A673 (cell line): ENCODE measurements at regions not wholly inside any gene's neighbourhood (a gene's known extent, or its start where the extent isn't known, plus 50 kb on each side); places are given as distances from the start of the nearest gene placed in this dataset.
"Not testable (repeated sequence)": the region's sequence is repeated elsewhere in the genome, so short reads cannot be mapped to it uniquely, and the experiment has no call there.

Experiments
- BruUV-seq: library from RNA; stranded (reverse); fragments of 400-500 nt; replicated peaks from 2 replicates; lab custom pipeline; 2021; lab: Mats Ljungman, UMichigan
- CTCF ChIA-PET: fragments of 300-600 bp; sonication (Branson Sonifier 250); formaldehyde crosslinking; loops from one replicate; lab custom pipeline; 2022; ENCODE audit warnings: antibody characterized with exemption; lab: Charles Lee
- POLR2A ChIA-PET: fragments of 300-600 bp; sonication (Branson Sonifier 250); formaldehyde crosslinking; loops from one replicate; lab custom pipeline; 2022; ENCODE audit warnings: antibody characterized with exemption; ENCODE audit not compliant: low non-redundant PET; lab: Charles Lee
- DNase-seq: peaks from one replicate; pipeline ENCODE4 v3.0.0-alpha.2; 2015; ENCODE audit warnings: low spot score
- H3K27ac ChIP-seq: fragments of 200-600 bp; sonication (generic); 2 replicates; pipeline ENCODE4 v1.5.1; 2016; ENCODE audit warnings: mixed run types, low read depth, mild to moderate bottlenecking, mixed read lengths, antibody characterized with exemption, low read length; ENCODE audit not compliant: poor library complexity, severe bottlenecking
- H3K27me3 ChIP-seq: fragments of 200-600 bp; sonication (generic); replicated peaks from 2 replicates; pipeline ENCODE4 v1.6.1; 2017; ENCODE audit warnings: mixed run types, low read depth, mild to moderate bottlenecking, mixed read lengths, antibody characterized with exemption, low read length; ENCODE audit not compliant: insufficient read depth, poor library complexity
- H3K36me3 ChIP-seq: fragments of 200-600 bp; sonication (generic); 2 replicates; pipeline ENCODE4 v1.6.1; 2016; ENCODE audit warnings: mixed run types, mild to moderate bottlenecking, mixed read lengths, antibody characterized with exemption, low read length; ENCODE audit not compliant: insufficient read depth, poor library complexity, severe bottlenecking
- H3K4me1 ChIP-seq: fragments of 200-600 bp; sonication (generic); 2 replicates; pipeline ENCODE4 v1.6.1; 2017; ENCODE audit warnings: mixed run types, mild to moderate bottlenecking, mixed read lengths, antibody characterized with exemption, low read length; ENCODE audit not compliant: insufficient read depth, poor library complexity, severe bottlenecking
- H3K4me3 ChIP-seq: fragments of 200-600 bp; sonication (generic); 2 replicates; pipeline ENCODE4 v1.5.1; 2016; ENCODE audit warnings: low read depth, mixed run types, mild to moderate bottlenecking, mixed read lengths, low read length; ENCODE audit not compliant: poor library complexity, severe bottlenecking
- H3K9me3 ChIP-seq: fragments of 200-600 bp; sonication (generic); 2 replicates; pipeline ENCODE4 v1.6.1; 2016; ENCODE audit warnings: mixed run types, low read depth, mild to moderate bottlenecking, mixed read lengths, antibody characterized with exemption, low read length; ENCODE audit not compliant: poor library complexity, severe bottlenecking
- EZH2 ChIP-seq: fragments of 200-600 bp; sonication (generic); IDR thresholded peaks from 2 replicates; pipeline ENCODE4 v1.6.1; 2017; ENCODE audit warnings: borderline replicate concordance, low read depth, mild to moderate bottlenecking, mixed read lengths, antibody characterized with exemption, low read length; ENCODE audit not compliant: poor library complexity, severe bottlenecking
- intact Hi-C: fragments of 100-400 bp; cut with micrococcal nuclease; formaldehyde crosslinking; loops from one replicate; pipeline ENCODE4 v1.10.0; 2022; ENCODE audit not compliant: unreplicated experiment
- TF ChIP-seq, protein P1 (sequence below): fragments of 300-800, 200-600 bp; sonication (generic); conservative IDR thresholded peaks from 2 replicates; pipeline ENCODE4 v1.5.1; 2017; ENCODE audit warnings: low read depth, mild to moderate bottlenecking, antibody characterized with exemption, low read length, moderate library complexity, mixed read lengths

DNA sequence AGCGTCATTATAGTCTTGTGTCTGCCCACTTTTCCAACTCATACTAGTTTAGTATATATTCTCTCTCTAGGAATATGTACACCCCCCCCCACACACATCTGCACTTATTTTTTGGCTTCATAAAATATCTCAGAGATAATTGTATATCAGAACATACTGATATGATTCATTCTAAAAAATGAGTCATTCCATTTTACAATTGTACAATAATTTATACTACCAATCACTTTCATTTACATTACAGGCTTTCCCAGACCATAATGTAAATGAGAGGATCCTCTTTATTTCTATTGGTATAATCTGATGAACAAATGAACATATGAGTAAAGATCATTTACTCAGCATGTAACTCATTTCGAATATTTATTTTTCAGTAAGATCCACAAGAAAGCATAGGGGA, 1842.9 kb upstream of the C9orf72 start:
- DNase-seq, result no peak
- no peaks in the 10 kb centered on the region for H3K36me3 ChIP-seq
- intact Hi-C loops, result no loop called here
- TF ChIP-seq EZH2, result no peak
- TF ChIP-seq, protein P1, sequence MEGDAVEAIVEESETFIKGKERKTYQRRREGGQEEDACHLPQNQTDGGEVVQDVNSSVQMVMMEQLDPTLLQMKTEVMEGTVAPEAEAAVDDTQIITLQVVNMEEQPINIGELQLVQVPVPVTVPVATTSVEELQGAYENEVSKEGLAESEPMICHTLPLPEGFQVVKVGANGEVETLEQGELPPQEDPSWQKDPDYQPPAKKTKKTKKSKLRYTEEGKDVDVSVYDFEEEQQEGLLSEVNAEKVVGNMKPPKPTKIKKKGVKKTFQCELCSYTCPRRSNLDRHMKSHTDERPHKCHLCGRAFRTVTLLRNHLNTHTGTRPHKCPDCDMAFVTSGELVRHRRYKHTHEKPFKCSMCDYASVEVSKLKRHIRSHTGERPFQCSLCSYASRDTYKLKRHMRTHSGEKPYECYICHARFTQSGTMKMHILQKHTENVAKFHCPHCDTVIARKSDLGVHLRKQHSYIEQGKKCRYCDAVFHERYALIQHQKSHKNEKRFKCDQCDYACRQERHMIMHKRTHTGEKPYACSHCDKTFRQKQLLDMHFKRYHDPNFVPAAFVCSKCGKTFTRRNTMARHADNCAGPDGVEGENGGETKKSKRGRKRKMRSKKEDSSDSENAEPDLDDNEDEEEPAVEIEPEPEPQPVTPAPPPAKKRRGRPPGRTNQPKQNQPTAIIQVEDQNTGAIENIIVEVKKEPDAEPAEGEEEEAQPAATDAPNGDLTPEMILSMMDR, result no peak
- no peaks in the 10 kb centered on the region for H3K9me3 ChIP-seq
- no TSS peak for BruUV-seq
- no peaks in the 10 kb centered on the region for H3K27me3 ChIP-seq
- H3K4me3 ChIP-seq, result no peak overlapping the region
- no peaks in the 10 kb centered on the region for H3K4me1 ChIP-seq
- ChIA-PET POLR2A (no interaction called here), CTCF (no interaction called here)
- no peak overlapping the region for H3K27ac ChIP-seq

- CTCF ChIA-PET, result no interaction called here
- Histone ChIP-seq H3K9me3 (no peaks in the 10 kb centered on the region), H3K4me1 (no peaks in the 10 kb centered on the region), H3K27ac (no peak overlapping the region), H3K4me3 (no peak overlapping the region), H3K27me3 (no peaks in the 10 kb centered on the region), H3K36me3 (no peaks in the 10 kb centered on the region)
- BruUV-seq, result no TSS peak
- POLR2A ChIA-PET, result interaction anchor here (0.7 kb wide), 1 partner anchor 10 kb away, joined by 5 read pairs; no protein-coding TSS in a partner anchor
- TF ChIP-seq, protein P1, result no peak
- no peak for TF ChIP-seq EZH2
- intact Hi-C loops, result no loop called here
- DNase-seq, result no peak
Measured at GRCh38 chr9:29422438-29422837, 1849.2 kb upstream of the C9orf72 start.

GRCh38 chr9:29432191-29432590, 1858.9 kb upstream of the C9orf72 start:
- no peaks in the 10 kb centered on the region for H3K27me3 ChIP-seq
- intact Hi-C loops, result no loop called here
- POLR2A ChIA-PET, result no interaction called here
- no peaks in the 10 kb centered on the region for H3K9me3 ChIP-seq
- H3K36me3 ChIP-seq, result no peaks in the 10 kb centered on the region
- H3K4me3 ChIP-seq, result no peak overlapping the region
- TF ChIP-seq, protein P1, result no peak
- no peak for TF ChIP-seq EZH2
- no peak for DNase-seq
- no peaks in the 10 kb centered on the region for H3K4me1 ChIP-seq
- CTCF ChIA-PET, result no interaction called here
- no peak overlapping the region for H3K27ac ChIP-seq
- BruUV-seq, result no TSS peak

- H3K27me3 ChIP-seq, intact Hi-C loops, H3K36me3 ChIP-seq, H3K27ac ChIP-seq, H3K4me3 ChIP-seq, BruUV-seq, H3K9me3 ChIP-seq, CTCF ChIA-PET, H3K4me1 ChIP-seq: not testable (repeated sequence)
- POLR2A ChIA-PET, result interaction anchor here (0.6 kb wide), 1 partner anchor 10 kb away, joined by 5 read pairs; no protein-coding TSS in a partner anchor
- DNase-seq, result peak; percentile 13
Measured at GRCh38 chr9:29432656-29433055, 1859.4 kb upstream of the C9orf72 start.
